ENCODE measurements at regions not wholly inside any gene's neighbourhood (a gene's known extent, or its start where the extent isn't known, plus 50 kb on each side); places are given as distances from the start of the nearest gene placed in this dataset.

GRCh38 chr3:164514576-164514975 is 563.7 kb downstream of the SI start:
- peaks cover under 1 to 4% of the 10 kb centered on the region in 2 donors for H3K9me3 ChIP-seq (ENCODE audit: control insufficient read depth in 2 of 2, insufficient read depth in 1 of 2, low read depth in 1 of 2, low read length in 1 of 2)
- 93 to 97% methylated on average over 6 of the region's 6 CpGs for WGBS, 2 donors
- no peak overlapping the region for H3K4me3 ChIP-seq (ENCODE audit: low read depth in 1 of 2, low read length in 2 of 2)
- no peak overlapping the region for H3K27ac ChIP-seq (ENCODE audit: low read depth in 2 of 2, low read length in 1 of 2)
- H3K27me3 ChIP-seq (ENCODE audit: control insufficient read depth in 1 of 2, insufficient read depth in 2 of 2, low read length in 2 of 2) = no peaks in the 10 kb centered on the region
- H3K36me3 ChIP-seq (ENCODE audit: control insufficient read depth in 2 of 2, insufficient read depth in 2 of 2, low read length in 1 of 2) = no peaks in the 10 kb centered on the region
- H3K4me1 ChIP-seq (ENCODE audit: control insufficient read depth in 2 of 2, insufficient read depth in 2 of 2, low read length in 1 of 2) = no peaks in the 10 kb centered on the region

- Histone ChIP-seq H3K4me3 (ENCODE audit: low read depth in 1 of 2, low read length in 2 of 2) (no peak overlapping the region), H3K36me3 (ENCODE audit: control insufficient read depth in 2 of 2, insufficient read depth in 2 of 2, low read length in 1 of 2) (no peaks in the 10 kb centered on the region), H3K27ac (ENCODE audit: low read depth in 2 of 2, low read length in 1 of 2) (no peak overlapping the region), H3K9me3 (ENCODE audit: control insufficient read depth in 2 of 2, insufficient read depth in 1 of 2, low read depth in 1 of 2, low read length in 1 of 2) (no peaks in the 10 kb centered on the region), H3K27me3 (ENCODE audit: control insufficient read depth in 1 of 2, insufficient read depth in 2 of 2, low read length in 2 of 2) (no peaks in the 10 kb centered on the region), H3K4me1 (ENCODE audit: control insufficient read depth in 2 of 2, insufficient read depth in 2 of 2, low read length in 1 of 2) (no peaks in the 10 kb centered on the region)
These were observed 570.4 kb downstream of the SI start for GRCh38 chr3:164507886-164508285.

- H3K4me1 ChIP-seq (ENCODE audit: control insufficient read depth in 2 of 2, insufficient read depth in 2 of 2, low read length in 1 of 2) = no peaks in the 10 kb centered on the region
- H3K36me3 ChIP-seq (ENCODE audit: control insufficient read depth in 2 of 2, insufficient read depth in 2 of 2, low read length in 1 of 2) = no peaks in the 10 kb centered on the region
- H3K27me3 ChIP-seq (ENCODE audit: control insufficient read depth in 1 of 2, insufficient read depth in 2 of 2, low read length in 2 of 2) = no peaks in the 10 kb centered on the region
- no peak overlapping the region for H3K27ac ChIP-seq (ENCODE audit: low read depth in 2 of 2, low read length in 1 of 2)
- H3K9me3 ChIP-seq (ENCODE audit: control insufficient read depth in 2 of 2, insufficient read depth in 1 of 2, low read depth in 1 of 2, low read length in 1 of 2) = no peaks in the 10 kb centered on the region
- H3K4me3 ChIP-seq (ENCODE audit: low read depth in 1 of 2, low read length in 2 of 2) = no peak overlapping the region
These were observed 579.4 kb downstream of the SI start for GRCh38 chr3:164498917-164499316.

- Histone ChIP-seq H3K27me3 (ENCODE audit: control insufficient read depth in 1 of 2, insufficient read depth in 2 of 2, low read length in 2 of 2) (no peaks in the 10 kb centered on the region), H3K27ac (ENCODE audit: low read depth in 2 of 2, low read length in 1 of 2) (no peak overlapping the region), H3K4me3 (ENCODE audit: low read depth in 1 of 2, low read length in 2 of 2) (no peak overlapping the region), H3K36me3 (ENCODE audit: control insufficient read depth in 2 of 2, insufficient read depth in 2 of 2, low read length in 1 of 2) (no peaks in the 10 kb centered on the region), H3K4me1 (ENCODE audit: control insufficient read depth in 2 of 2, insufficient read depth in 2 of 2, low read length in 1 of 2) (no peaks in the 10 kb centered on the region), H3K9me3 (ENCODE audit: control insufficient read depth in 2 of 2, insufficient read depth in 1 of 2, low read depth in 1 of 2, low read length in 1 of 2) (peaks cover 0 to 3% of the 10 kb centered on the region in 2 donors)
- 78 to 82% methylated on average over 2 of the region's 2 CpGs for WGBS, 2 donors
These were observed 589.4 kb downstream of the SI start for GRCh38 chr3:164488893-164489292.

GRCh38 chr3:164486150-164486549 is 592.1 kb downstream of the SI start:
- H3K4me3 ChIP-seq (ENCODE audit: low read depth in 1 of 2, low read length in 2 of 2) = no peak overlapping the region
- H3K4me1 ChIP-seq (ENCODE audit: control insufficient read depth in 2 of 2, insufficient read depth in 2 of 2, low read length in 1 of 2) = no peaks in the 10 kb centered on the region
- H3K27me3 ChIP-seq (ENCODE audit: control insufficient read depth in 1 of 2, insufficient read depth in 2 of 2, low read length in 2 of 2) = no peaks in the 10 kb centered on the region
- H3K27ac ChIP-seq (ENCODE audit: low read depth in 2 of 2, low read length in 1 of 2) = no peak overlapping the region
- whole genome bisulfite sequencing, 2 donors = 53 to 62% methylated on average over 3 of the region's 3 CpGs
- peaks cover 0 to 3% of the 10 kb centered on the region in 2 donors for H3K9me3 ChIP-seq (ENCODE audit: control insufficient read depth in 2 of 2, insufficient read depth in 1 of 2, low read depth in 1 of 2, low read length in 1 of 2)
- no peaks in the 10 kb centered on the region for H3K36me3 ChIP-seq (ENCODE audit: control insufficient read depth in 2 of 2, insufficient read depth in 2 of 2, low read length in 1 of 2)

GRCh38 chr3:164479978-164480377 is 598.3 kb downstream of the SI start:
- Histone ChIP-seq H3K36me3 (ENCODE audit: control insufficient read depth in 2 of 2, insufficient read depth in 2 of 2, low read length in 1 of 2) (no peaks in the 10 kb centered on the region), H3K27ac (ENCODE audit: low read depth in 2 of 2, low read length in 1 of 2) (no peak overlapping the region), H3K4me1 (ENCODE audit: control insufficient read depth in 2 of 2, insufficient read depth in 2 of 2, low read length in 1 of 2) (no peaks in the 10 kb centered on the region), H3K27me3 (ENCODE audit: control insufficient read depth in 1 of 2, insufficient read depth in 2 of 2, low read length in 2 of 2) (no peaks in the 10 kb centered on the region), H3K9me3 (ENCODE audit: control insufficient read depth in 2 of 2, insufficient read depth in 1 of 2, low read depth in 1 of 2, low read length in 1 of 2) (peaks cover 6 to 12% of the 10 kb centered on the region in 2 donors), H3K4me3 (ENCODE audit: low read depth in 1 of 2, low read length in 2 of 2) (no peak overlapping the region)
- WGBS, 2 donors = 42 to 51% methylated on average over 1 of the region's 1 CpG

- peaks cover 6 to 12% of the 10 kb centered on the region in 2 donors for H3K9me3 ChIP-seq (ENCODE audit: control insufficient read depth in 2 of 2, insufficient read depth in 1 of 2, low read depth in 1 of 2, low read length in 1 of 2)
- no peaks in the 10 kb centered on the region for H3K36me3 ChIP-seq (ENCODE audit: control insufficient read depth in 2 of 2, insufficient read depth in 2 of 2, low read length in 1 of 2)
- no peaks in the 10 kb centered on the region for H3K27me3 ChIP-seq (ENCODE audit: control insufficient read depth in 1 of 2, insufficient read depth in 2 of 2, low read length in 2 of 2)
- 15 to 43% methylated on average over 1 of the region's 1 CpG for WGBS, 2 donors
- no peaks in the 10 kb centered on the region for H3K4me1 ChIP-seq (ENCODE audit: control insufficient read depth in 2 of 2, insufficient read depth in 2 of 2, low read length in 1 of 2)
- no peak overlapping the region for H3K27ac ChIP-seq (ENCODE audit: low read depth in 2 of 2, low read length in 1 of 2)
- no peak overlapping the region for H3K4me3 ChIP-seq (ENCODE audit: low read depth in 1 of 2, low read length in 2 of 2)
These were observed 598.9 kb downstream of the SI start for GRCh38 chr3:164479406-164479805.

GRCh38 chr3:164478323-164478722 is 600.0 kb downstream of the SI start:
- Histone ChIP-seq H3K9me3 (ENCODE audit: control insufficient read depth in 2 of 2, insufficient read depth in 1 of 2, low read depth in 1 of 2, low read length in 1 of 2) (peaks cover 6 to 12% of the 10 kb centered on the region in 2 donors), H3K27ac (ENCODE audit: low read depth in 2 of 2, low read length in 1 of 2) (no peak overlapping the region), H3K27me3 (ENCODE audit: control insufficient read depth in 1 of 2, insufficient read depth in 2 of 2, low read length in 2 of 2) (no peaks in the 10 kb centered on the region), H3K4me1 (ENCODE audit: control insufficient read depth in 2 of 2, insufficient read depth in 2 of 2, low read length in 1 of 2) (no peaks in the 10 kb centered on the region), H3K36me3 (ENCODE audit: control insufficient read depth in 2 of 2, insufficient read depth in 2 of 2, low read length in 1 of 2) (no peaks in the 10 kb centered on the region), H3K4me3 (ENCODE audit: low read depth in 1 of 2, low read length in 2 of 2) (no peak overlapping the region)
- 78 to 82% methylated on average over 5 of the region's 5 CpGs for WGBS, 2 donors

GRCh38 chr3:164477403-164477802 is 600.9 kb downstream of the SI start:
- no peaks in the 10 kb centered on the region for H3K4me1 ChIP-seq (ENCODE audit: control insufficient read depth in 2 of 2, insufficient read depth in 2 of 2, low read length in 1 of 2)
- H3K36me3 ChIP-seq (ENCODE audit: control insufficient read depth in 2 of 2, insufficient read depth in 2 of 2, low read length in 1 of 2) = no peaks in the 10 kb centered on the region
- no peak overlapping the region for H3K27ac ChIP-seq (ENCODE audit: low read depth in 2 of 2, low read length in 1 of 2)
- peaks cover 6 to 12% of the 10 kb centered on the region in 2 donors for H3K9me3 ChIP-seq (ENCODE audit: control insufficient read depth in 2 of 2, insufficient read depth in 1 of 2, low read depth in 1 of 2, low read length in 1 of 2)
- 90 to 92% methylated on average over 1 of the region's 1 CpG for WGBS, 2 donors
- no peaks in the 10 kb centered on the region for H3K27me3 ChIP-seq (ENCODE audit: control insufficient read depth in 1 of 2, insufficient read depth in 2 of 2, low read length in 2 of 2)
- no peak overlapping the region for H3K4me3 ChIP-seq (ENCODE audit: low read depth in 1 of 2, low read length in 2 of 2)

- no peaks in the 10 kb centered on the region for H3K27me3 ChIP-seq (ENCODE audit: control insufficient read depth in 1 of 2, insufficient read depth in 2 of 2, low read length in 2 of 2)
- no peak overlapping the region for H3K27ac ChIP-seq (ENCODE audit: low read depth in 2 of 2, low read length in 1 of 2)
- H3K4me1 ChIP-seq (ENCODE audit: control insufficient read depth in 2 of 2, insufficient read depth in 2 of 2, low read length in 1 of 2) = no peaks in the 10 kb centered on the region
- WGBS, 2 donors = 79 to 91% methylated on average over 3 of the region's 3 CpGs
- H3K9me3 ChIP-seq (ENCODE audit: control insufficient read depth in 2 of 2, insufficient read depth in 1 of 2, low read depth in 1 of 2, low read length in 1 of 2) = peaks cover 6 to 12% of the 10 kb centered on the region in 2 donors
- H3K4me3 ChIP-seq (ENCODE audit: low read depth in 1 of 2, low read length in 2 of 2) = no peak overlapping the region
- H3K36me3 ChIP-seq (ENCODE audit: control insufficient read depth in 2 of 2, insufficient read depth in 2 of 2, low read length in 1 of 2) = no peaks in the 10 kb centered on the region
These were observed 601.7 kb downstream of the SI start for GRCh38 chr3:164476631-164477030.
